HepG2 (cell line): ENCODE measurements at regions not wholly inside any gene's neighbourhood (a gene's known extent, or its start where the extent isn't known, plus 50 kb on each side); places are given as distances from the start of the nearest gene placed in this dataset.

Experiments used
- ATAC-seq: fragments of 200-7000 bp; cut with Tn5 transposase; 3 replicates; pipeline ENCODE4 v1.9.1; 2020; ENCODE audit warnings: mild to moderate bottlenecking, moderate library complexity
- BruUV-seq: library from RNA; stranded (reverse); fragments of 400-500 nt; replicated peaks from 2 replicates; lab custom pipeline; 2021; lab: Mats Ljungman, UMichigan
- CTCF ChIA-PET: fragments of 300-600 bp; formaldehyde crosslinking; extraction: SDS; loops from one replicate; lab custom pipeline; 2021; ENCODE audit warnings: low total read pairs, inconsistent platforms, low intra/inter-chr PET ratio; lab: Yijun Ruan, JAX
- POLR2A ChIA-PET: fragments of 350-600 bp; sonication (Branson Sonifier 250); formaldehyde crosslinking; loops from one replicate; lab custom pipeline; 2020; ENCODE audit warnings: antibody characterized with exemption, inconsistent platforms; lab: Yijun Ruan, JAX
- DNase-seq: peaks from one replicate; pipeline ENCODE4 v3.0.0-alpha.2; 2015; ENCODE audit warnings: low spot score
- FAIRE-seq: peaks from 3 replicates; lab custom pipeline; 2011; peaks lifted over from hg19 to GRCh38; lab: Jason Lieb, UNC
- H2AFZ ChIP-seq: one replicate; pipeline ENCODE4 v1.6.1; 2011; ENCODE audit warnings: low read length, inconsistent platforms
- H3K27ac ChIP-seq: fragments of 300-600 bp; 3 replicates; pipeline ENCODE4 v1.8.0; 2011; ENCODE audit warnings: mixed run types, mild to moderate bottlenecking, mixed read lengths, low read length, inconsistent platforms; ENCODE audit not compliant: insufficient read depth; ENCODE audit errors: extremely low read length
- H3K27me3 ChIP-seq, 2 experiments: fragments of 200-600 bp in 1 of 2; 2 replicates in 1 of 2; 3 replicates in 1 of 2; pipeline versions ENCODE4 v1.6.0 to v1.8.0; 2011; ENCODE audit warnings: low read length in 2 of 2, mild to moderate bottlenecking in 2 of 2, moderate library complexity in 2 of 2, inconsistent platforms in 1 of 2; ENCODE audit not compliant: insufficient read depth in 2 of 2, control insufficient read depth in 1 of 2
- H3K36me3 ChIP-seq, 2 experiments: fragments of 200-600 bp in 1 of 2; replicated peaks in 1 of 2; 2 replicates in 1 of 2; 3 replicates in 1 of 2; pipeline versions ENCODE4 v1.5.1 to v1.8.0; 2011; ENCODE audit warnings: low read length in 2 of 2, inconsistent platforms in 1 of 2; ENCODE audit not compliant: insufficient read depth in 2 of 2, control insufficient read depth in 1 of 2
- H3K4me1 ChIP-seq: 2 replicates; pipeline ENCODE4 v1.5.1; 2012; ENCODE audit warnings: low read length, inconsistent platforms; ENCODE audit not compliant: insufficient read depth
- H3K4me2 ChIP-seq: 2 replicates; pipeline ENCODE4 v1.6.0; 2011; ENCODE audit warnings: low read depth, low read length, inconsistent platforms
- H3K4me3 ChIP-seq, 3 experiments: fragments of 200-600 bp in 1 of 3; sonication (generic), shearing (Covaris generic) in 1 of 3; replicated peaks in 1 of 3; 2 replicates each; pipeline ENCODE4 v1.5.1; 2011 to 2016; ENCODE audit warnings: low read length in 3 of 3, inconsistent platforms in 2 of 3, low read depth in 2 of 3, mild to moderate bottlenecking in 2 of 3, control low read depth in 1 of 3, mixed read lengths in 1 of 3; ENCODE audit not compliant: insufficient read depth in 1 of 3
- H3K79me2 ChIP-seq: one replicate; pipeline ENCODE4 v1.6.1; 2011; ENCODE audit warnings: low read length, inconsistent platforms; ENCODE audit not compliant: insufficient read depth
- H3K9ac ChIP-seq: 2 replicates; pipeline ENCODE4 v1.6.0; 2011; ENCODE audit warnings: mild to moderate bottlenecking, low read depth, low read length, inconsistent platforms; ENCODE audit not compliant: insufficient read depth
- H3K9me3 ChIP-seq: 2 replicates; pipeline ENCODE4 v1.5.1; 2012; ENCODE audit warnings: mild to moderate bottlenecking, low read length
- H4K20me1 ChIP-seq: 2 replicates; pipeline ENCODE4 v1.6.0; 2011; ENCODE audit warnings: inconsistent platforms, mild to moderate bottlenecking, low read length, moderate library complexity; ENCODE audit not compliant: insufficient read depth
- AKAP8 ChIP-seq: sonication (generic); formaldehyde crosslinking; IDR thresholded peaks from 2 replicates; pipeline ENCODE4 v1.5.1; 2020; ENCODE audit warnings: mild to moderate bottlenecking, missing genetic modification reagents
- HDAC6 ChIP-seq: fragments of 200-600 bp; sonication (generic); IDR thresholded peaks from 2 replicates; pipeline ENCODE4 v1.7.0; 2017; ENCODE audit warnings: mild to moderate bottlenecking, antibody characterized with exemption, low read length, low read depth
- LBX2 ChIP-seq: sonication (generic); formaldehyde crosslinking; IDR thresholded peaks from 2 replicates; pipeline ENCODE4 v1.5.0; 2020; ENCODE audit warnings: missing genetic modification reagents, mild to moderate bottlenecking, borderline replicate concordance
- MATR3 ChIP-seq: sonication (generic); formaldehyde crosslinking; IDR thresholded peaks from 2 replicates; pipeline ENCODE4 v1.4.0; 2020; ENCODE audit warnings: missing genetic modification reagents
- NRL ChIP-seq: sonication (generic); formaldehyde crosslinking; IDR thresholded peaks from 2 replicates; pipeline ENCODE4 v1.5.0; 2020; ENCODE audit warnings: missing genetic modification reagents, mild to moderate bottlenecking, moderate library complexity, borderline replicate concordance
- POGZ ChIP-seq: sonication (generic); formaldehyde crosslinking; IDR thresholded peaks from 2 replicates; pipeline ENCODE4 v1.4.0; 2020; ENCODE audit warnings: mild to moderate bottlenecking, missing genetic modification reagents
- ZBTB3 ChIP-seq: sonication (generic); formaldehyde crosslinking; IDR thresholded peaks from 2 replicates; pipeline ENCODE4 v1.4.0; 2020; ENCODE audit warnings: low read depth, mild to moderate bottlenecking, moderate library complexity, missing genetic modification reagents, borderline replicate concordance
- ZNF282 ChIP-seq: fragments of 450-650 bp; IDR thresholded peaks from 2 replicates; pipeline ENCODE4 v1.6.1; 2018; ENCODE audit not compliant: partially characterized antibody
- ZNF607 ChIP-seq: sonication (generic); formaldehyde crosslinking; IDR thresholded peaks from 2 replicates; pipeline ENCODE4 v1.5.1; 2020; ENCODE audit warnings: missing genetic modification reagents, mild to moderate bottlenecking, borderline replicate concordance
- ZNF678 ChIP-seq: sonication (generic); formaldehyde crosslinking; IDR thresholded peaks from 2 replicates; pipeline ENCODE4 v1.4.0; 2020; ENCODE audit warnings: mild to moderate bottlenecking, missing genetic modification reagents
- ZNF780A ChIP-seq: sonication (generic); formaldehyde crosslinking; IDR thresholded peaks from 2 replicates; pipeline ENCODE4 v1.8.0; 2022; ENCODE audit warnings: mild to moderate bottlenecking, missing genetic modification reagents, moderate library complexity
- WGBS: methylation state at CpG from one replicate; pipeline ENCODE4 v1.1.6; 2017; ENCODE audit warnings: low lambda C conversion rate; 5-methylcytosine and 5-hydroxymethylcytosine counted together
- in situ Hi-C: cut with HindIII; loops from 2 replicates; pipeline ENCODE4 v1.10.0; 2017; ENCODE audit warnings: low pct_unique_long_range_greater_than_20kb; ENCODE audit not compliant: extremely low pct_ligation_motif_present
- intact Hi-C: fragments of 100-400 bp; cut with micrococcal nuclease; formaldehyde crosslinking; loops from one replicate; pipeline ENCODE4 v1.10.0; 2022; ENCODE audit not compliant: unreplicated experiment

- ATAC-seq (no peak), DNase-seq (no peak), FAIRE-seq (no peak)
- no TSS peak for BruUV-seq
- Histone ChIP-seq H3K36me3 (no peaks in the 10 kb centered on the region), H3K79me2 (no peaks in the 10 kb centered on the region), H4K20me1 (no peaks in the 10 kb centered on the region), H2AFZ (no peak overlapping the region), H3K9me3 (no peaks in the 10 kb centered on the region), H3K4me3 (no peak overlapping the region), H3K27me3 (0 out of 5 replicates have a peak, but pooled peaks cover 0 to 6% of the 10 kb centered on the region in 2 experiments), H3K4me2 (no peak overlapping the region), H3K27ac (no peak overlapping the region), H3K4me1 (peaks cover 24% of the 10 kb centered on the region), H3K9ac (no peak overlapping the region)
- no peak for TF ChIP-seq ZNF780A (CRISPR knock-in tag)
- no peak for TF ChIP-seq HDAC6
- no peak for TF ChIP-seq NRL
- TF ChIP-seq ZNF678, result no peak
- no peak for TF ChIP-seq MATR3 (CRISPR knock-in tag)
- TF ChIP-seq AKAP8 (CRISPR knock-in tag), result no peak
- no peak for TF ChIP-seq ZNF282
- TF ChIP-seq ZBTB3 (CRISPR knock-in tag), result no peak
- in situ Hi-C loops, result no loop called here
- 70% methylated on average over 7 of the region's 7 CpGs for WGBS
- POLR2A ChIA-PET, result no interaction called here
- CTCF ChIA-PET, result no interaction called here
- intact Hi-C loops, result no loop called here
Observed at GRCh38 chr14:89649451-89650075, 232.5 kb upstream of the FOXN3 start.

GRCh38 chr14:89648924-89649323 is 231.9 kb upstream of the FOXN3 start:
- DNase-seq (no peak), FAIRE-seq (no peak), ATAC-seq (no peak)
- intact Hi-C loops, result no loop called here
- CTCF ChIA-PET, result no interaction called here
- Histone ChIP-seq H3K4me1 (peaks cover 21% of the 10 kb centered on the region), H3K27ac (no peak overlapping the region), H3K9me3 (no peaks in the 10 kb centered on the region), H4K20me1 (no peaks in the 10 kb centered on the region), H2AFZ (no peak overlapping the region), H3K9ac (no peak overlapping the region), H3K27me3 (0 out of 5 replicates have a peak, but pooled peaks cover 0 to 2% of the 10 kb centered on the region in 2 experiments), H3K79me2 (no peaks in the 10 kb centered on the region), H3K4me3 (no peak overlapping the region), H3K4me2 (no peak overlapping the region), H3K36me3 (no peaks in the 10 kb centered on the region)
- TF ChIP-seq LBX2, result no peak
- TF ChIP-seq ZNF607 (CRISPR knock-in tag), result no peak
- 0 out of 2 replicates have a peak, but pooled peaks have one; percentile 1 for TF ChIP-seq POGZ
- POLR2A ChIA-PET, result interaction anchor here (1.1 kb wide), 1 partner anchor 30 kb away, joined by 4 read pairs; no protein-coding TSS in a partner anchor
- BruUV-seq, result no TSS peak
- in situ Hi-C loops, result no loop called here
- WGBS, result 37% methylated on average over 5 of the region's 5 CpGs
